IMR-90 (cell line): ENCODE measurements at regions not wholly inside any gene's neighbourhood (a gene's known extent, or its start where the extent isn't known, plus 50 kb on each side); places are given as distances from the start of the nearest gene placed in this dataset.
A peak's percentile ranks its signal among the peaks of the same experiment; 100 is the strongest.
"Not testable (repeated sequence)": the region's sequence is repeated elsewhere in the genome, so short reads cannot be mapped to it uniquely, and the experiment has no call there.

ENCODE experiments used
- ATAC-seq: fragments of 200-7000 bp; cut with Tn5 transposase; 2 replicates; pipeline ENCODE4 v1.9.1; 2020; ENCODE audit warnings: low read depth, mild to moderate bottlenecking, moderate library complexity
- BruUV-seq: library from RNA; stranded (reverse); fragments of 400-500 nt; replicated peaks from 2 replicates; lab custom pipeline; 2021; lab: Mats Ljungman, UMichigan
- CTCF ChIA-PET: fragments of 300-600 bp; formaldehyde crosslinking; extraction: SDS; loops from one replicate; lab custom pipeline; 2021; ENCODE audit warnings: antibody characterized with exemption; lab: Yijun Ruan, JAX
- POLR2A ChIA-PET: fragments of 300-600 bp; sonication (Branson Sonifier 250); formaldehyde crosslinking; loops from one replicate; lab custom pipeline; 2022; ENCODE audit warnings: antibody characterized with exemption; ENCODE audit not compliant: unreplicated experiment; lab: Charles Lee
- DNase-seq: peaks from one replicate; pipeline ENCODE4 v3.0.0; 2013
- H2AFZ ChIP-seq: replicated peaks from 2 replicates; pipeline ENCODE3; 2013; ENCODE audit warnings: low read length, mild to moderate bottlenecking; ENCODE audit not compliant: poor library complexity
- H2AK5ac ChIP-seq: 2 replicates; pipeline ENCODE4 v1.6.1; 2013; ENCODE audit warnings: low read depth, low read length, inconsistent platforms
- H2AK9ac ChIP-seq: replicated peaks from 2 replicates; pipeline ENCODE3; 2013; ENCODE audit warnings: mild to moderate bottlenecking, low read depth, low read length, moderate library complexity; ENCODE audit not compliant: poor library complexity
- H2BK120ac ChIP-seq: 2 replicates; pipeline ENCODE4 v1.6.1; 2013; ENCODE audit warnings: low read depth, low read length, inconsistent platforms
- H2BK15ac ChIP-seq: 3 replicates; pipeline ENCODE4 v1.6.1; 2013; ENCODE audit warnings: low read depth, low read length, inconsistent platforms
- H2BK20ac ChIP-seq: 2 replicates; pipeline ENCODE4 v1.6.1; 2013; ENCODE audit warnings: low read depth, mild to moderate bottlenecking, inconsistent platforms, low read length, moderate library complexity
- H2BK5ac ChIP-seq: 2 replicates; pipeline ENCODE4 v1.6.1; 2013; ENCODE audit warnings: mild to moderate bottlenecking, low read depth, low read length, inconsistent platforms; ENCODE audit not compliant: poor library complexity, severe bottlenecking
- H3K14ac ChIP-seq: replicated peaks from 2 replicates; pipeline ENCODE4 v1.6.1; 2013; ENCODE audit warnings: low read depth, low read length, inconsistent platforms
- H3K18ac ChIP-seq: 2 replicates; pipeline ENCODE4 v1.6.1; 2013; ENCODE audit warnings: low read depth, low read length, control low read depth
- H3K23ac ChIP-seq: 2 replicates; pipeline ENCODE4 v1.6.1; 2013; ENCODE audit warnings: low read depth, low read length, inconsistent platforms
- H3K27ac ChIP-seq: 2 replicates; pipeline ENCODE4 v1.5.1; 2013; ENCODE audit warnings: mild to moderate bottlenecking, control low read depth, low read length; ENCODE audit not compliant: insufficient read depth
- H3K27me3 ChIP-seq: 2 replicates; pipeline ENCODE4 v1.6.1; 2013; ENCODE audit warnings: low read length; ENCODE audit not compliant: control insufficient read depth, insufficient read depth
- H3K36me3 ChIP-seq: 2 replicates; pipeline ENCODE4 v1.6.1; 2013; ENCODE audit warnings: low read length, mixed read lengths; ENCODE audit not compliant: control insufficient read depth, insufficient read depth
- H3K4ac ChIP-seq: 2 replicates; pipeline ENCODE4 v1.6.1; 2013; ENCODE audit warnings: low read depth, low read length, inconsistent platforms
- H3K4me1 ChIP-seq: 2 replicates; pipeline ENCODE4 v1.6.1; 2013; ENCODE audit warnings: low read length, mixed read lengths; ENCODE audit not compliant: control insufficient read depth, insufficient read depth
- H3K4me2 ChIP-seq: 2 replicates; pipeline ENCODE4 v1.6.1; 2013; ENCODE audit warnings: low read depth, mild to moderate bottlenecking, control low read depth, low read length, moderate library complexity
- H3K4me3 ChIP-seq: 2 replicates; pipeline ENCODE4 v1.5.1; 2013; ENCODE audit warnings: low read depth, mild to moderate bottlenecking, control low read depth, low read length, moderate library complexity; ENCODE audit not compliant: insufficient read depth
- H3K56ac ChIP-seq: 2 replicates; pipeline ENCODE4 v1.6.1; 2013; ENCODE audit warnings: low read length, inconsistent platforms; ENCODE audit not compliant: insufficient read depth; ENCODE audit errors: extremely low read depth
- H3K79me1 ChIP-seq, 2 experiments: 2 replicates each; pipeline ENCODE4 v1.6.1; 2013; ENCODE audit warnings: low read length in 2 of 2, inconsistent platforms in 1 of 2, low read depth in 1 of 2
- H3K9ac ChIP-seq: 2 replicates; pipeline ENCODE4 v1.6.1; 2013; ENCODE audit warnings: low read depth, low read length, control low read depth
- H3K9me1 ChIP-seq: 2 replicates; pipeline ENCODE4 v1.6.1; 2013; ENCODE audit warnings: low read length, inconsistent platforms; ENCODE audit not compliant: insufficient read depth
- H3K9me3 ChIP-seq: 2 replicates; pipeline ENCODE4 v1.6.1; 2013; ENCODE audit warnings: low read length; ENCODE audit not compliant: control insufficient read depth, insufficient read depth
- H4K20me1 ChIP-seq: 2 replicates; pipeline ENCODE4 v1.6.1; 2013; ENCODE audit warnings: low read length, inconsistent platforms; ENCODE audit not compliant: insufficient read depth
- H4K5ac ChIP-seq: 2 replicates; pipeline ENCODE4 v1.6.1; 2013; ENCODE audit warnings: mild to moderate bottlenecking, low read depth, low read length, control low read depth
- H4K8ac ChIP-seq, 2 experiments: 2 replicates each; pipeline ENCODE4 v1.6.1; 2013; ENCODE audit warnings: low read depth in 2 of 2, low read length in 2 of 2, control low read depth in 1 of 2, inconsistent platforms in 1 of 2
- H4K91ac ChIP-seq: 2 replicates; pipeline ENCODE4 v1.6.1; 2013; ENCODE audit warnings: low read depth, low read length, inconsistent platforms; ENCODE audit not compliant: insufficient read depth
- WGBS, 2 experiments: methylation state at CpG; one replicate each; pipeline versions ENCODE4 v1.1.5 to v1.1.7; 2013; ENCODE audit warnings: missing lambda C conversion rate in 2 of 2; ENCODE audit not compliant: insufficient read length in 1 of 2; ENCODE audit errors: extremely low coverage in 2 of 2; 5-methylcytosine and 5-hydroxymethylcytosine counted together
- dilution Hi-C: fragments of 300-500 bp; cut with HindIII; formaldehyde crosslinking; loops from one replicate; pipeline ENCODE4 v1.14.3; 2018; ENCODE audit warnings: low sequenced_read_pairs; ENCODE audit not compliant: unreplicated experiment
- in situ Hi-C: fragments of 300-500 bp; cut with MboI; formaldehyde crosslinking; loops from 3 replicates; pipeline ENCODE4 v1.14.3; 2019; ENCODE audit warnings: low sequenced_read_pairs, inconsistent platforms, mixed read lengths
- intact Hi-C: fragments of 100-400 bp; cut with micrococcal nuclease; formaldehyde crosslinking; loops from 2 replicates; pipeline ENCODE4 v1.10.0; 2022

- H2BK5ac ChIP-seq, H2BK120ac ChIP-seq, H3K27me3 ChIP-seq, H2AK9ac ChIP-seq, H4K20me1 ChIP-seq, H3K18ac ChIP-seq, H4K8ac ChIP-seq, H3K4ac ChIP-seq, intact Hi-C loops, H3K9me1 ChIP-seq, H2AFZ ChIP-seq, H2BK20ac ChIP-seq, CTCF ChIA-PET, H4K91ac ChIP-seq, BruUV-seq, H3K23ac ChIP-seq, H3K9me3 ChIP-seq, H3K4me3 ChIP-seq, H3K4me2 ChIP-seq, H3K9ac ChIP-seq, H2BK15ac ChIP-seq, H3K56ac ChIP-seq, H3K36me3 ChIP-seq, POLR2A ChIA-PET, H4K5ac ChIP-seq, H3K14ac ChIP-seq, H2AK5ac ChIP-seq, H3K4me1 ChIP-seq, ATAC-seq, in situ Hi-C loops, H3K79me1 ChIP-seq, dilution Hi-C loops, H3K27ac ChIP-seq: not testable (repeated sequence)
- DNase-seq, result peak; percentile 0
- WGBS, 2 experiments, result no CpG with 5 or more reads among the region's 7 CpGs
Observed at GRCh38 chr1:182631-183030, 268.8 kb downstream of the OR4F29 start.

- H3K4ac ChIP-seq, H3K14ac ChIP-seq, H3K23ac ChIP-seq, H2BK15ac ChIP-seq, in situ Hi-C loops, H3K4me2 ChIP-seq, H3K9me1 ChIP-seq, CTCF ChIA-PET, H3K4me1 ChIP-seq, H3K27me3 ChIP-seq, H3K18ac ChIP-seq, H3K56ac ChIP-seq, H3K9me3 ChIP-seq, H2BK120ac ChIP-seq, H4K8ac ChIP-seq, H3K36me3 ChIP-seq, POLR2A ChIA-PET, H4K91ac ChIP-seq, ATAC-seq, H3K4me3 ChIP-seq, H4K20me1 ChIP-seq, dilution Hi-C loops, H2AK9ac ChIP-seq, H4K5ac ChIP-seq, H2AK5ac ChIP-seq, BruUV-seq, H2BK20ac ChIP-seq, H3K9ac ChIP-seq, H2AFZ ChIP-seq, H2BK5ac ChIP-seq, intact Hi-C loops, H3K27ac ChIP-seq, H3K79me1 ChIP-seq: not testable (repeated sequence)
- DNase-seq, result peak; percentile 57
- 73% methylated on average over 22 of the region's 79 CpGs; no CpG with 5 or more reads in 1 of the 2 experiments for WGBS, 2 experiments
Observed at GRCh38 chr1:181247-182216, 269.9 kb downstream of the OR4F29 start.
